Activated CD4-positive, alpha-beta memory T cell treated with anti-CD3 and anti-CD28 coated beads for 36 hours (primary cell): ENCODE measurements at regions not wholly inside any gene's neighbourhood (a gene's known extent, or its start where the extent isn't known, plus 50 kb on each side); places are given as distances from the start of the nearest gene placed in this dataset.

Source experiments
- CTCF ChIA-PET: fragments of 350-600 bp; sonication (Branson Sonifier 250); formaldehyde crosslinking; loops from one replicate; lab custom pipeline; 2021; ENCODE audit warnings: antibody characterized with exemption, inconsistent platforms; lab: Charles Lee
- POLR2A ChIA-PET: fragments of 350-600 bp; sonication (Branson Sonifier 250); formaldehyde crosslinking; loops from one replicate; lab custom pipeline; 2021; ENCODE audit warnings: antibody characterized with exemption; lab: Charles Lee
- DNase-seq: peaks from one replicate; pipeline ENCODE4 v3.0.0-alpha.2; 2020
- H3K27ac Mint-ChIP-seq: one replicate; pipeline ENCODE4 v1.8.0; 2021; ENCODE audit warnings: mixed read lengths
- H3K27me3 Mint-ChIP-seq: one replicate; pipeline ENCODE4 v1.8.0; 2021; ENCODE audit warnings: mixed read lengths
- H3K36me3 Mint-ChIP-seq: one replicate; pipeline ENCODE4 v1.8.0; 2021; ENCODE audit warnings: mixed read lengths
- H3K4me1 Mint-ChIP-seq: one replicate; pipeline ENCODE4 v1.8.0; 2021; ENCODE audit warnings: low read depth, mixed read lengths
- H3K4me3 Mint-ChIP-seq: one replicate; pipeline ENCODE4 v1.8.0; 2021; ENCODE audit warnings: mild to moderate bottlenecking, mixed read lengths
- H3K9me3 Mint-ChIP-seq: one replicate; pipeline ENCODE4 v1.8.0; 2021; ENCODE audit warnings: mixed read lengths
- intact Hi-C: fragments of 100-400 bp; cut with micrococcal nuclease; formaldehyde crosslinking; loops from one replicate; pipeline ENCODE4 v1.15.1; 2023

DNA sequence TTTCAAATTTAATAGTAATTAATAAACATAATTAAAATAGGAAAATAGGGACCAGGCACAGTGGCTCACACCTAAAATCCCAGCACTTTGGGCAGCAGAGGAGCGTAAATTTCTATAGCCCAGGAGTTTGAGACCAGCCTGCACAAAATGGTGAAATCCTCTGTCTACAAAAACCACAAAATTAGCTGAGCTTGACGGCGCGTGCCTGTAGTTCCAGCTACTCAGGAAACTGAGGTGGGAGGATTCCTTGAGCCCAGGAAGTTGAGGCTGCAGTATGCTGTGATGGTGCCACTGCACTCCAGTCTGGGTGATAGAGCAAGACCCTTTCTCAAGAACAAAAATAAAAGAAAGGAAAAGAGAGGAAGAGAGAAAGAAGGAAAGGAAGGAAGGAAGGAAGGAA lies 1387.0 kb upstream of the ADGRB3 start:
- H3K36me3 Mint-ChIP-seq, result no peaks in the 10 kb centered on the region
- no peak overlapping the region for H3K4me3 Mint-ChIP-seq
- H3K9me3 Mint-ChIP-seq, result peaks cover 7% of the 10 kb centered on the region
- H3K4me1 Mint-ChIP-seq, result no peaks in the 10 kb centered on the region
- no peak overlapping the region for H3K27ac Mint-ChIP-seq
- ChIA-PET CTCF (no interaction called here), POLR2A (no interaction called here)
- no peak for DNase-seq
- H3K27me3 Mint-ChIP-seq, result no peaks in the 10 kb centered on the region
- intact Hi-C loops, result no loop called here

DNA sequence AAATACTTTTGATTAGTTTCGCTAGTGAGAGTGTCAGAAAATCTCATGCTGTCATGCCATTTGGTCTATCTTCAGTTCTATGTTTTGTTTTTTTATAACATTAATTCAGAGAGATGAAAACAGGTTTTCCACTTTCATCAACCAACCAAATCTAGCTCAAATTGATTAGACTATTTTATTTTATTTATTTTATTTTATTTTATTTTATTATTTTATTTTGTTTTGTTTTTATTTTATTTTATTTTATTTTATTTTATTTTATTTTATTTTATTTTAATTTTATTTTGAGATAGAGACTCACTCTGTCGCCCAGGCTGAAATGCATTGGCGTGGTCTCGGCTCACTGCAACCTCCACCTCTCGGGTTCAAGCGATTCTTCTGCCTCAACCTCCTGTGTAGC lies 1391.0 kb upstream of the ADGRB3 start:
- intact Hi-C loops, result no loop called here
- Mint-ChIP-seq H3K4me3 (no peak overlapping the region), H3K36me3 (no peaks in the 10 kb centered on the region), H3K4me1 (no peaks in the 10 kb centered on the region), H3K27me3 (no peaks in the 10 kb centered on the region), H3K9me3 (peaks cover 5% of the 10 kb centered on the region), H3K27ac (no peak overlapping the region)
- DNase-seq, result no peak
- ChIA-PET CTCF (interaction anchor here (0.7 kb wide), 1 partner anchor 119 kb away, joined by 3 read pairs; no protein-coding TSS in a partner anchor), POLR2A (no interaction called here)

DNA sequence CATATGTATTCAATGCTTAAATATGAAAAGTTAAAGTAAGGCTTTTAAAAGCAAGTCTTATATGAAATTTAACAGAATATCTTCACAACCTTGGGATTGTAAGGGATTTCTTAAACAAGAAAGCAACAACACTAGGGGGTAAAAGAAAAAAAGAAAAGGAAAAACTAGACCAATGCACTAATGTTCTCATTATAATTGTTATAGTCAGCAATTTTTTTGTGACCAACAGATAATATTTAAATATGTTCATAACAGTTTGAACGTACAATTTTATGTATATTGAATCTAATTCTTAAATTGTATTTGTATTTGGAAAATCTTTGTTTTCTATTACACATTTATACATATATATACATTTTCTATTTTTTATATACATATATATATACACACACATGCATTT lies 1397.8 kb upstream of the ADGRB3 start:
- CTCF ChIA-PET, result no interaction called here
- intact Hi-C loops, result no loop called here
- Mint-ChIP-seq H3K4me3 (no peak overlapping the region), H3K4me1 (no peaks in the 10 kb centered on the region), H3K36me3 (no peaks in the 10 kb centered on the region), H3K9me3 (peaks cover 2% of the 10 kb centered on the region), H3K27ac (no peak overlapping the region), H3K27me3 (no peaks in the 10 kb centered on the region)
- POLR2A ChIA-PET, result no interaction called here
- no peak for DNase-seq

DNA sequence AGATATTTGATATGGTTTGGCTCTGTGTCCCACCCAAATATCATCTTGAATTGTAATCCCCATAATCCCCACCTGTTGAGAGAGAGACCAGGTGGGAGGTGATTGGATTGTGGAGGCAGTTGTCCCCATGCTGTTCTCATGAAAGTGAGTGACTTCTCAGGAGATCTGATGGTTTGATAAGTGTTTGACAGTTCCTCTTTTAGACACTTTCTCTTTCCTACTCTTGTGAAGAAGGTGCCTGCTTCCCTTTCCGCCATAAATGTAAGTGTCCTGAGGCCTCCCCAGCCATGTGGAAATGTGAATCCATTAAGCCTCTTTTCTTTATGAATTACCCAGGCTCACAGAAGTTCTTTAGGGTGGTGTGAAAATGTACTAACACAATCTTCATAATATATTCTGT lies 1404.0 kb upstream of the ADGRB3 start:
- no peaks in the 10 kb centered on the region for H3K27me3 Mint-ChIP-seq
- ChIA-PET CTCF (no interaction called here), POLR2A (no interaction called here)
- H3K27ac Mint-ChIP-seq, result no peak overlapping the region
- no peaks in the 10 kb centered on the region for H3K36me3 Mint-ChIP-seq
- no peak overlapping the region for H3K4me3 Mint-ChIP-seq
- no peaks in the 10 kb centered on the region for H3K9me3 Mint-ChIP-seq
- intact Hi-C loops, result no loop called here
- DNase-seq, result no peak
- no peaks in the 10 kb centered on the region for H3K4me1 Mint-ChIP-seq

DNA sequence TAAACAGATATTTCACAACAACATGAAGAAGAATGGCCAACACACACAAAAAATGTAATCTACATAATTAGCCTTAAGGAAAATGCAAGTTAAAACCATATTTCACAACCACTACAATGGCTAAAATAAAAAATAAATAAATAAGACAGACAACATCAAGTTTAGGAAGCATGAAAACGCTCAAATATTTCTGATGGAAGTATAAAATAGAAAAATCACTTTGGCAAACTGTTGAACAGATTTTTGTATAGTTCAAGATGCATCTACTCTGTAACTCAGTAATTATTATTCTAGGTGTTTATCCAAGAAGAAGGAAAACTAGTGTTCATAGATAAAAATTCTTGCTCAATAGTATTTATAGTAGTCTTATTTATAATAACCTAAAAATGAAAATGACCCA lies 1410.1 kb upstream of the ADGRB3 start:
- Mint-ChIP-seq H3K36me3 (no peaks in the 10 kb centered on the region), H3K9me3 (peaks cover 10% of the 10 kb centered on the region), H3K27ac (no peak overlapping the region), H3K4me3 (no peak overlapping the region), H3K4me1 (no peaks in the 10 kb centered on the region), H3K27me3 (no peaks in the 10 kb centered on the region)
- no peak for DNase-seq
- intact Hi-C loops, result no loop called here
- POLR2A ChIA-PET, result no interaction called here
- CTCF ChIA-PET, result no interaction called here

- no peak for DNase-seq
- intact Hi-C loops, result no loop called here
- Mint-ChIP-seq H3K9me3 (peaks cover 10% of the 10 kb centered on the region), H3K4me1 (no peaks in the 10 kb centered on the region), H3K4me3 (no peak overlapping the region), H3K27ac (no peak overlapping the region), H3K36me3 (no peaks in the 10 kb centered on the region), H3K27me3 (no peaks in the 10 kb centered on the region)
- ChIA-PET POLR2A (no interaction called here), CTCF (no interaction called here)
Observed at GRCh38 chr6:67221226-67221625, 1413.9 kb upstream of the ADGRB3 start.

GRCh38 chr6:67219346-67219745 lies 1415.7 kb upstream of the ADGRB3 start:
- no peak for DNase-seq
- H3K27ac Mint-ChIP-seq, result no peak overlapping the region
- ChIA-PET CTCF (no interaction called here), POLR2A (no interaction called here)
- H3K27me3 Mint-ChIP-seq, result no peaks in the 10 kb centered on the region
- intact Hi-C loops, result no loop called here
- H3K36me3 Mint-ChIP-seq, result no peaks in the 10 kb centered on the region
- H3K4me3 Mint-ChIP-seq, result no peak overlapping the region
- H3K4me1 Mint-ChIP-seq, result no peaks in the 10 kb centered on the region
- peaks cover 11% of the 10 kb centered on the region for H3K9me3 Mint-ChIP-seq

DNA sequence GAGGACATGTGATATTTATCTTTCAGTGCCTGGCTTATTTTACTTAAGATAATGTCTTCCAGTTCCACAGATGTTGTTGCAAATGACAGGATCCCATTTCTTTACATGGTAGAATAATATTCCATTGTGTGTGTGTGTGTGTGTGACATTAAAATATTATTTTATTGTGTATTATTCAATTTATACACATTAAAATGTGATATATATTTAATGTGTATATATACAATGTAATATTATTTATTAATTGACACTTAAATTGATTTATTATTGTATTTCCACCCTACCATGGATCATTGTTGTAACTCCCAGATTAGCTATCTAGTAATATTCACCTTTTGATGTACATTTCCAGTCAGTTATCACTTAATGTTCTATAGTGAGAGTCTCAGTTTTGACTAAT lies 1422.5 kb upstream of the ADGRB3 start:
- ChIA-PET POLR2A (no interaction called here), CTCF (no interaction called here)
- no peaks in the 10 kb centered on the region for H3K36me3 Mint-ChIP-seq
- H3K4me3 Mint-ChIP-seq, result no peak overlapping the region
- peaks cover 4% of the 10 kb centered on the region for H3K9me3 Mint-ChIP-seq
- no peaks in the 10 kb centered on the region for H3K4me1 Mint-ChIP-seq
- intact Hi-C loops, result no loop called here
- no peak overlapping the region for H3K27ac Mint-ChIP-seq
- H3K27me3 Mint-ChIP-seq, result no peaks in the 10 kb centered on the region
- no peak for DNase-seq

GRCh38 chr6:67210450-67210849 lies 1424.6 kb upstream of the ADGRB3 start:
- CTCF ChIA-PET, result no interaction called here
- DNase-seq, result no peak
- Mint-ChIP-seq H3K36me3 (no peaks in the 10 kb centered on the region), H3K27me3 (no peaks in the 10 kb centered on the region), H3K4me1 (no peaks in the 10 kb centered on the region), H3K27ac (no peak overlapping the region), H3K9me3 (peaks cover 9% of the 10 kb centered on the region), H3K4me3 (no peak overlapping the region)
- intact Hi-C loops, result no loop called here
- POLR2A ChIA-PET, result no interaction called here

DNA sequence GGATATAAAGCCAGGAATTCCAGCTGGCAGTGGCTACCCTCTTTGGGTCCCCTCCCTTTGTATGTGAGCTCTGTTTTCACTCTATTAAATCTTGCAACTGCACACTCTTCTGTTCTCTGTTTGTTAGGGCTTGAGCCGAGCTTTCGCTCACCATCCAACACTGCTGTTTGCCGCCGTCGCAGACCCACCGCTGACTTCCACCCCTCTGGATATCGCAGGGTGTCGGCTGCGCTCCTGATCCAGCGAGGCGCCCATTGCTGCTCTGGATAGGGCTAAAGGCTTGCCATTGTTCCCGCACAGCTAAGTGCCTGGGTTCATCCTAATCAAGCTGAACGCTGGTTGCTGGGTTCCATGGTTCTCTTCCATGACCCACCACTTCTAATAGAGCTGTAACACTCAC lies 1433.5 kb upstream of the ADGRB3 start:
- Mint-ChIP-seq H3K4me1 (no peaks in the 10 kb centered on the region), H3K27me3 (no peaks in the 10 kb centered on the region), H3K36me3 (no peaks in the 10 kb centered on the region), H3K4me3 (no peak overlapping the region), H3K9me3 (peaks cover 13% of the 10 kb centered on the region), H3K27ac (no peak overlapping the region)
- POLR2A ChIA-PET, result no interaction called here
- CTCF ChIA-PET, result no interaction called here
- intact Hi-C loops, result no loop called here
- DNase-seq, result no peak

GRCh38 chr6:67200626-67201403 lies 1434.3 kb upstream of the ADGRB3 start:
- no peaks in the 10 kb centered on the region for H3K27me3 Mint-ChIP-seq
- intact Hi-C loops, result no loop called here
- ChIA-PET CTCF (no interaction called here), POLR2A (no interaction called here)
- H3K4me1 Mint-ChIP-seq, result no peaks in the 10 kb centered on the region
- no peaks in the 10 kb centered on the region for H3K36me3 Mint-ChIP-seq
- H3K9me3 Mint-ChIP-seq, result peaks cover 13% of the 10 kb centered on the region
- no peak for DNase-seq
- no peak overlapping the region for H3K4me3 Mint-ChIP-seq
- no peak overlapping the region for H3K27ac Mint-ChIP-seq

- POLR2A ChIA-PET, result no interaction called here
- no peaks in the 10 kb centered on the region for H3K27me3 Mint-ChIP-seq
- no peaks in the 10 kb centered on the region for H3K4me1 Mint-ChIP-seq
- H3K9me3 Mint-ChIP-seq, result peaks cover 11% of the 10 kb centered on the region
- CTCF ChIA-PET, result no interaction called here
- no peaks in the 10 kb centered on the region for H3K36me3 Mint-ChIP-seq
- H3K4me3 Mint-ChIP-seq, result no peak overlapping the region
- no peak overlapping the region for H3K27ac Mint-ChIP-seq
- intact Hi-C loops, result no loop called here
- no peak for DNase-seq
Observed at GRCh38 chr6:67199425-67199824, 1435.7 kb upstream of the ADGRB3 start.

GRCh38 chr6:67190733-67191132 lies 1444.3 kb upstream of the ADGRB3 start:
- CTCF ChIA-PET, result no interaction called here
- Mint-ChIP-seq H3K4me3 (no peak overlapping the region), H3K27me3 (no peaks in the 10 kb centered on the region), H3K4me1 (no peaks in the 10 kb centered on the region), H3K36me3 (no peaks in the 10 kb centered on the region), H3K9me3 (peaks cover 13% of the 10 kb centered on the region), H3K27ac (no peak overlapping the region)
- POLR2A ChIA-PET, result no interaction called here
- DNase-seq, result no peak
- intact Hi-C loops, result no loop called here
